ENCODE measurements at regions not wholly inside any gene's neighbourhood (a gene's known extent, or its start where the extent isn't known, plus 50 kb on each side); places are given as distances from the start of the nearest gene placed in this dataset.

DNA sequence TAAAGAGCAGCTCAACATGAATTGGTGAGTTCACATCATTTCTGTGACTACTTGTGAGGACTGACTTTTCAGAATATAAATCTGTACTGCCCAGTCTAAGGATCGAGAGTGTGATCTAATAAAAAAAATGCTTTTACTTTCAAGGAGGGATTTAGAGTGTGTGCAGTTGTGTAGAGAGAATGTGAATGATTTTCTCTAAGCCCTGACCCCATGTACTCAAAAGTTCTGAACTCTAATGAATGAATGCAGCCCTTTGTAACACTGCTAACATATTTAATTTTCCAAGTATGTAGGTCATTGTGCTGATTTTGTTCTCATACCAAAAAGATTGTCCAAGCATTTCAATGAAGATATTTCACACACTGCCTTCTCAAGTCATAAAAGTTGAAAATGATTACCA lies 92.5 kb upstream of the STOX2 start:
- H3K27me3 ChIP-seq (ENCODE audit: insufficient read depth, low read depth, low read length) = no peaks in the 10 kb centered on the region
- H3K36me3 ChIP-seq (ENCODE audit: insufficient read depth, low read length) = no peaks in the 10 kb centered on the region
- no peak overlapping the region for H3K4me2 ChIP-seq (ENCODE audit: low read length)
- H2AFZ ChIP-seq (ENCODE audit: low read depth, low read length) = no peak overlapping the region
- TF ChIP-seq RAD21 (conservative IDR thresholded peaks at IDR 0.05) (no peak), TAF1 (IDR thresholded peaks at IDR 0.05; ENCODE audit: low read depth) (no peak), MXI1 (conservative IDR thresholded peaks at IDR 0.05; ENCODE audit: poor library complexity, severe bottlenecking) (no peak), EZH2 (IDR thresholded peaks at IDR 0.05; ENCODE audit: borderline replicate concordance, insufficient read depth, low read length, poor library complexity, severe bottlenecking) (no peak), POLR2AphosphoS5 (IDR thresholded peaks at IDR 0.05) (no peak), EP300 (conservative IDR thresholded peaks at IDR 0.05; ENCODE audit: poor library complexity, severe bottlenecking) (no peak), SMC3 (conservative IDR thresholded peaks at IDR 0.05; ENCODE audit: poor library complexity) (no peak)
- TF ChIP-seq, protein P1, sequence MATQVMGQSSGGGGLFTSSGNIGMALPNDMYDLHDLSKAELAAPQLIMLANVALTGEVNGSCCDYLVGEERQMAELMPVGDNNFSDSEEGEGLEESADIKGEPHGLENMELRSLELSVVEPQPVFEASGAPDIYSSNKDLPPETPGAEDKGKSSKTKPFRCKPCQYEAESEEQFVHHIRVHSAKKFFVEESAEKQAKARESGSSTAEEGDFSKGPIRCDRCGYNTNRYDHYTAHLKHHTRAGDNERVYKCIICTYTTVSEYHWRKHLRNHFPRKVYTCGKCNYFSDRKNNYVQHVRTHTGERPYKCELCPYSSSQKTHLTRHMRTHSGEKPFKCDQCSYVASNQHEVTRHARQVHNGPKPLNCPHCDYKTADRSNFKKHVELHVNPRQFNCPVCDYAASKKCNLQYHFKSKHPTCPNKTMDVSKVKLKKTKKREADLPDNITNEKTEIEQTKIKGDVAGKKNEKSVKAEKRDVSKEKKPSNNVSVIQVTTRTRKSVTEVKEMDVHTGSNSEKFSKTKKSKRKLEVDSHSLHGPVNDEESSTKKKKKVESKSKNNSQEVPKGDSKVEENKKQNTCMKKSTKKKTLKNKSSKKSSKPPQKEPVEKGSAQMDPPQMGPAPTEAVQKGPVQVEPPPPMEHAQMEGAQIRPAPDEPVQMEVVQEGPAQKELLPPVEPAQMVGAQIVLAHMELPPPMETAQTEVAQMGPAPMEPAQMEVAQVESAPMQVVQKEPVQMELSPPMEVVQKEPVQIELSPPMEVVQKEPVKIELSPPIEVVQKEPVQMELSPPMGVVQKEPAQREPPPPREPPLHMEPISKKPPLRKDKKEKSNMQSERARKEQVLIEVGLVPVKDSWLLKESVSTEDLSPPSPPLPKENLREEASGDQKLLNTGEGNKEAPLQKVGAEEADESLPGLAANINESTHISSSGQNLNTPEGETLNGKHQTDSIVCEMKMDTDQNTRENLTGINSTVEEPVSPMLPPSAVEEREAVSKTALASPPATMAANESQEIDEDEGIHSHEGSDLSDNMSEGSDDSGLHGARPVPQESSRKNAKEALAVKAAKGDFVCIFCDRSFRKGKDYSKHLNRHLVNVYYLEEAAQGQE (IDR thresholded peaks at IDR 0.05; ENCODE audit: borderline replicate concordance) = no peak
- TF ChIP-seq, protein P2, sequence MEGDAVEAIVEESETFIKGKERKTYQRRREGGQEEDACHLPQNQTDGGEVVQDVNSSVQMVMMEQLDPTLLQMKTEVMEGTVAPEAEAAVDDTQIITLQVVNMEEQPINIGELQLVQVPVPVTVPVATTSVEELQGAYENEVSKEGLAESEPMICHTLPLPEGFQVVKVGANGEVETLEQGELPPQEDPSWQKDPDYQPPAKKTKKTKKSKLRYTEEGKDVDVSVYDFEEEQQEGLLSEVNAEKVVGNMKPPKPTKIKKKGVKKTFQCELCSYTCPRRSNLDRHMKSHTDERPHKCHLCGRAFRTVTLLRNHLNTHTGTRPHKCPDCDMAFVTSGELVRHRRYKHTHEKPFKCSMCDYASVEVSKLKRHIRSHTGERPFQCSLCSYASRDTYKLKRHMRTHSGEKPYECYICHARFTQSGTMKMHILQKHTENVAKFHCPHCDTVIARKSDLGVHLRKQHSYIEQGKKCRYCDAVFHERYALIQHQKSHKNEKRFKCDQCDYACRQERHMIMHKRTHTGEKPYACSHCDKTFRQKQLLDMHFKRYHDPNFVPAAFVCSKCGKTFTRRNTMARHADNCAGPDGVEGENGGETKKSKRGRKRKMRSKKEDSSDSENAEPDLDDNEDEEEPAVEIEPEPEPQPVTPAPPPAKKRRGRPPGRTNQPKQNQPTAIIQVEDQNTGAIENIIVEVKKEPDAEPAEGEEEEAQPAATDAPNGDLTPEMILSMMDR (IDR thresholded peaks at IDR 0.05; ENCODE audit: poor library complexity, severe bottlenecking) = no peak
- no peaks in the 10 kb centered on the region for H3K79me2 ChIP-seq (replicated peaks; ENCODE audit: insufficient read depth, low read length)
- no peaks in the 10 kb centered on the region for H3F3A ChIP-seq (ENCODE audit: insufficient read depth, low read length, poor library complexity, severe bottlenecking)
- no peaks in the 10 kb centered on the region for H3K9me2 ChIP-seq (ENCODE audit: insufficient read depth, low read length)
- H3K9me3 ChIP-seq (ENCODE audit: low read length) = no peaks in the 10 kb centered on the region
- H3K9ac ChIP-seq (ENCODE audit: low read length) = no peak overlapping the region
- H4K20me1 ChIP-seq (ENCODE audit: insufficient read depth) = no peaks in the 10 kb centered on the region
- no peak overlapping the region for H3K4me3 ChIP-seq (ENCODE audit: low read length)
- H3K27ac ChIP-seq (ENCODE audit: low read length) = no peak overlapping the region

DNA sequence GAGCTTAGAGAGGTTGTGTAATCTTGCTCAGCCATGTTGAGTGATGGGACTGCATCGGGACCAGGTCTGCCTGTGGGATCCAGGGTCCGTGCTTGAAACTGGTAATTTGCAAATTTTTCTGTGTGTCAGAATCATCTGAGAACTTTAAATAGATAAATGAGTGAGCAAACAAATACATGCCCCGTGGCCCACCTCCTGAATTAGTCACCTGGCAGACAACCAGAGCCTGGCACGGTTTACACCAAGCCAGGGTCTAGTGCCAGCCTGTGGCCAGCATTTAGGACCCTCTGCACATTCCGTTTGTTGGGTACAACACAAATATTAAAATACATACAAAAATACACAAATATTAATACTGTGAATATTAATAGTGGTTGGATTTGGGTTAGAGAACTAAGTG lies 90.6 kb upstream of the STOX2 start:
- Histone ChIP-seq H3K9me3 (ENCODE audit: low read length) (no peaks in the 10 kb centered on the region), H2AFZ (ENCODE audit: low read depth, low read length) (no peak overlapping the region), H4K20me1 (ENCODE audit: insufficient read depth) (no peaks in the 10 kb centered on the region), H3F3A (ENCODE audit: insufficient read depth, low read length, poor library complexity, severe bottlenecking) (no peaks in the 10 kb centered on the region), H3K79me2 (replicated peaks; ENCODE audit: insufficient read depth, low read length) (no peaks in the 10 kb centered on the region), H3K4me2 (ENCODE audit: low read length) (no peak overlapping the region), H3K9me2 (ENCODE audit: insufficient read depth, low read length) (no peaks in the 10 kb centered on the region), H3K27ac (ENCODE audit: low read length) (no peak overlapping the region), H3K27me3 (ENCODE audit: insufficient read depth, low read depth, low read length) (no peaks in the 10 kb centered on the region), H3K4me3 (ENCODE audit: low read length) (no peak overlapping the region), H3K36me3 (ENCODE audit: insufficient read depth, low read length) (no peaks in the 10 kb centered on the region), H3K9ac (ENCODE audit: low read length) (no peak overlapping the region)
- no peak for TF ChIP-seq EP300 (conservative IDR thresholded peaks at IDR 0.05; ENCODE audit: poor library complexity, severe bottlenecking)
- no peak for TF ChIP-seq MXI1 (conservative IDR thresholded peaks at IDR 0.05; ENCODE audit: poor library complexity, severe bottlenecking)
- TF ChIP-seq EZH2 (IDR thresholded peaks at IDR 0.05; ENCODE audit: borderline replicate concordance, insufficient read depth, low read length, poor library complexity, severe bottlenecking) = no peak
- TF ChIP-seq POLR2AphosphoS5 (IDR thresholded peaks at IDR 0.05) = no peak
- no peak for TF ChIP-seq RAD21 (conservative IDR thresholded peaks at IDR 0.05)
- TF ChIP-seq, protein P1 (IDR thresholded peaks at IDR 0.05; ENCODE audit: borderline replicate concordance) = no peak
- no peak for TF ChIP-seq SMC3 (conservative IDR thresholded peaks at IDR 0.05; ENCODE audit: poor library complexity)
- TF ChIP-seq, protein P2 (IDR thresholded peaks at IDR 0.05; ENCODE audit: poor library complexity, severe bottlenecking) = no peak
- no peak for TF ChIP-seq TAF1 (IDR thresholded peaks at IDR 0.05; ENCODE audit: low read depth)

Measured in neural cell (in vitro differentiated cells).